HEK293 (cell line): ENCODE measurements at regions not wholly inside any gene's neighbourhood (a gene's known extent, or its start where the extent isn't known, plus 50 kb on each side); places are given as distances from the start of the nearest gene placed in this dataset.

Experiments used
- CTCF ChIA-PET: fragments of 350-600 bp; formaldehyde crosslinking; extraction: SDS; loops from one replicate; lab custom pipeline; 2021; ENCODE audit warnings: antibody characterized with exemption; lab: Yijun Ruan, JAX
- POLR2A ChIA-PET: fragments of 300-600 bp; formaldehyde crosslinking; extraction: SDS; loops from one replicate; lab custom pipeline; 2020; ENCODE audit warnings: antibody characterized with exemption, inconsistent platforms; lab: Yijun Ruan, JAX
- H3K27ac ChIP-seq: fragments of 200-500 bp; sonication (Bioruptor generic); 2 replicates; pipeline ENCODE4 v1.5.1; 2014; ENCODE audit warnings: low read depth, low read length, control low read depth, inconsistent platforms; ENCODE audit errors: extremely low read depth
- H3K36me3 ChIP-seq, 2 experiments: fragments of 200-500 bp in 1 of 2; sonication (Bioruptor generic) in 1 of 2; 1 replicate in 1 of 2; 2 replicates in 1 of 2; pipeline ENCODE4 v1.5.1; 2014 to 2017; ENCODE audit warnings: inconsistent platforms in 2 of 2, low read length in 2 of 2; ENCODE audit not compliant: control insufficient read depth in 2 of 2, insufficient read depth in 1 of 2
- H3K4me1 ChIP-seq: fragments of 200-500 bp; sonication (Bioruptor generic); 2 replicates; pipeline ENCODE4 v1.5.1; 2014; ENCODE audit warnings: mild to moderate bottlenecking, low read length, inconsistent platforms; ENCODE audit not compliant: control insufficient read depth, insufficient read depth
- H3K4me3 ChIP-seq: 2 replicates; pipeline ENCODE4 v1.5.1; 2011; ENCODE audit warnings: low read depth, mild to moderate bottlenecking, control low read depth, low read length, moderate library complexity
- H3K9me3 ChIP-seq: fragments of 200-500 bp; sonication (Bioruptor generic); 2 replicates; pipeline ENCODE4 v1.5.1; 2014; ENCODE audit warnings: low read depth, low read length, inconsistent platforms; ENCODE audit not compliant: control insufficient read depth, insufficient read depth
- CTCF ChIP-seq: fragments of 450-650 bp; formaldehyde crosslinking; IDR thresholded peaks from 2 replicates; pipeline ENCODE4 v1.5.1; 2016; ENCODE audit warnings: missing biosample characterization, missing genetic modification characterization
- ELK4 ChIP-seq: IDR thresholded peaks from 2 replicates; pipeline ENCODE4 v1.6.1; 2011; ENCODE audit warnings: mild to moderate bottlenecking, low read depth, low read length, borderline replicate concordance
- GLIS2 ChIP-seq: fragments of 450-650 bp; formaldehyde crosslinking; IDR thresholded peaks from 2 replicates; pipeline ENCODE4 v1.5.1; 2016; ENCODE audit warnings: missing biosample characterization, missing genetic modification characterization
- HOXD13 ChIP-seq: sonication (generic); formaldehyde crosslinking; IDR thresholded peaks from 2 replicates; pipeline ENCODE4 v1.8.0; 2022; ENCODE audit warnings: missing genetic modification reagents, borderline replicate concordance
- IKZF3 ChIP-seq: fragments of 450-650 bp; IDR thresholded peaks from 2 replicates; pipeline ENCODE4 v1.5.0; 2018; ENCODE audit warnings: missing biosample characterization, mild to moderate bottlenecking, missing genetic modification characterization, moderate library complexity
- KLF1 ChIP-seq: fragments of 450-650 bp; formaldehyde crosslinking; IDR thresholded peaks from 2 replicates; pipeline ENCODE4 v1.5.1; 2016; ENCODE audit warnings: missing biosample characterization, missing genetic modification characterization
- PRDM6 ChIP-seq: fragments of 450-650 bp; formaldehyde crosslinking; IDR thresholded peaks from 2 replicates; pipeline ENCODE4 v1.5.1; 2017; ENCODE audit warnings: missing biosample characterization, missing genetic modification characterization
- ZBTB20 ChIP-seq: fragments of 450-650 bp; formaldehyde crosslinking; IDR thresholded peaks from 2 replicates; pipeline ENCODE4 v1.5.1; 2016; ENCODE audit warnings: missing biosample characterization, missing genetic modification characterization
- ZFP37 ChIP-seq: fragments of 450-650 bp; formaldehyde crosslinking; IDR thresholded peaks from 2 replicates; pipeline ENCODE4 v1.5.1; 2016; ENCODE audit warnings: missing biosample characterization, missing genetic modification characterization
- ZNF132 ChIP-seq: fragments of 450-650 bp; formaldehyde crosslinking; IDR thresholded peaks from 2 replicates; pipeline ENCODE4 v1.5.1; 2017; ENCODE audit warnings: missing biosample characterization, missing genetic modification characterization, borderline replicate concordance
- ZNF133 ChIP-seq: fragments of 450-650 bp; formaldehyde crosslinking; IDR thresholded peaks from 2 replicates; pipeline ENCODE4 v1.5.1; 2016; ENCODE audit warnings: missing biosample characterization, missing genetic modification characterization
- ZNF148 ChIP-seq: fragments of 450-650 bp; formaldehyde crosslinking; IDR thresholded peaks from 2 replicates; pipeline ENCODE4 v1.5.0; 2017; ENCODE audit warnings: missing biosample characterization, missing genetic modification characterization, borderline replicate concordance
- ZNF292 ChIP-seq: fragments of 450-650 bp; formaldehyde crosslinking; IDR thresholded peaks from 2 replicates; pipeline ENCODE4 v1.5.1; 2016; ENCODE audit warnings: low read depth, missing biosample characterization, missing genetic modification characterization, borderline replicate concordance
- ZNF324 ChIP-seq: fragments of 450-650 bp; formaldehyde crosslinking; IDR thresholded peaks from 2 replicates; pipeline ENCODE4 v1.5.1; 2016; ENCODE audit warnings: missing biosample characterization, missing genetic modification characterization
- ZNF335 ChIP-seq: fragments of 450-650 bp; formaldehyde crosslinking; conservative IDR thresholded peaks from 2 replicates; pipeline ENCODE4 v1.5.1; 2016; ENCODE audit warnings: missing biosample characterization, missing genetic modification characterization
- ZNF366 ChIP-seq: fragments of 450-650 bp; formaldehyde crosslinking; conservative IDR thresholded peaks from 2 replicates; pipeline ENCODE4 v1.5.1; 2016; ENCODE audit warnings: missing biosample characterization, missing genetic modification characterization
- ZNF394 ChIP-seq: fragments of 450-650 bp; formaldehyde crosslinking; IDR thresholded peaks from 2 replicates; pipeline ENCODE4 v1.5.1; 2016; ENCODE audit warnings: missing biosample characterization, missing genetic modification characterization, mild to moderate bottlenecking, moderate library complexity, borderline replicate concordance
- ZNF416 ChIP-seq: fragments of 450-650 bp; formaldehyde crosslinking; IDR thresholded peaks from 2 replicates; pipeline ENCODE4 v1.5.1; 2016; ENCODE audit warnings: missing biosample characterization, missing genetic modification characterization
- ZNF433 ChIP-seq: fragments of 450-650 bp; formaldehyde crosslinking; IDR thresholded peaks from 2 replicates; pipeline ENCODE4 v1.5.1; 2016; ENCODE audit warnings: missing biosample characterization, missing genetic modification characterization, low read depth
- ZNF521 ChIP-seq: fragments of 450-650 bp; formaldehyde crosslinking; IDR thresholded peaks from 2 replicates; pipeline ENCODE4 v1.5.1; 2017; ENCODE audit warnings: missing biosample characterization, mild to moderate bottlenecking, missing genetic modification characterization
- ZNF549 ChIP-seq: fragments of 450-650 bp; IDR thresholded peaks from 2 replicates; pipeline ENCODE4 v1.5.1; 2018; ENCODE audit warnings: missing biosample characterization, missing genetic modification characterization, mild to moderate bottlenecking, inconsistent platforms, moderate library complexity
- ZNF626 ChIP-seq: fragments of 450-650 bp; sonication (Bioruptor Pico); formaldehyde crosslinking; IDR thresholded peaks from 2 replicates; pipeline ENCODE4 v1.5.1; 2018; ENCODE audit warnings: missing biosample characterization, missing genetic modification characterization, inconsistent platforms
- ZNF645 ChIP-seq: fragments of 450-650 bp; formaldehyde crosslinking; IDR thresholded peaks from 2 replicates; pipeline ENCODE4; 2016; ENCODE audit warnings: missing biosample characterization, missing genetic modification characterization
- ZNF792 ChIP-seq: fragments of 450-650 bp; formaldehyde crosslinking; IDR thresholded peaks from 2 replicates; pipeline ENCODE4 v1.5.1; 2016; ENCODE audit warnings: missing biosample characterization, missing genetic modification characterization
- ZSCAN16 ChIP-seq: fragments of 450-650 bp; formaldehyde crosslinking; IDR thresholded peaks from 2 replicates; pipeline ENCODE4 v1.5.1; 2016; ENCODE audit warnings: missing biosample characterization, missing genetic modification characterization

- TF ChIP-seq PRDM6 (tag by site-specific recombination) (peak; percentile 35; the same call in 1 of the 2 replicates), ZNF433 (tag by site-specific recombination) (no peak), KLF1 (0 out of 2 replicates have a peak, but pooled peaks have one; percentile 43), ZNF366 (tag by site-specific recombination) (no peak), ELK4 (no peak), ZNF132 (tag by site-specific recombination) (no peak), ZFP37 (no peak), IKZF3 (no peak)
These were observed 370.3 kb upstream of the NOCT start (continued) for GRCh38 chr4:138645289-138645688.

- Histone ChIP-seq H3K4me1 (no peaks in the 10 kb centered on the region), H3K36me3 (no peaks in the 10 kb centered on the region), H3K27ac (no peak overlapping the region), H3K4me3 (no peak overlapping the region)
- POLR2A ChIA-PET = no interaction called here
- CTCF ChIA-PET = no interaction called here
- TF ChIP-seq CTCF (no peak), ZNF521 (no peak), HOXD13 (CRISPR knock-in tag) (no peak), ZNF626 (no peak), ZBTB20 (tag by site-specific recombination) (no peak)
- TF ChIP-seq, all 188 proteins: peak for 0
- no peaks in the 10 kb centered on the region for H3K9me3 ChIP-seq
These were observed 371.3 kb upstream of the NOCT start for GRCh38 chr4:138644322-138644721.

- ChIA-PET POLR2A (no interaction called here), CTCF (no interaction called here)
- H3K4me1 ChIP-seq = no peaks in the 10 kb centered on the region
- H3K9me3 ChIP-seq = no peaks in the 10 kb centered on the region
- no peaks in the 10 kb centered on the region for H3K36me3 ChIP-seq
- no peak overlapping the region for H3K4me3 ChIP-seq
- no peak overlapping the region for H3K27ac ChIP-seq
- no peak for TF ChIP-seq ZNF416 (tag by site-specific recombination)
- no peak for TF ChIP-seq ZNF335 (tag by site-specific recombination)
- TF ChIP-seq ZNF549 (tag by site-specific recombination) = no peak
- no peak for TF ChIP-seq ZNF133 (tag by site-specific recombination)
- TF ChIP-seq ZNF521 = no peak
- no peak for TF ChIP-seq GLIS2 (tag by site-specific recombination)
- TF ChIP-seq ZNF292 = no peak
- no peak for TF ChIP-seq ZNF645 (tag by site-specific recombination)
- TF ChIP-seq ZNF792 (tag by site-specific recombination) = no peak
- no peak for TF ChIP-seq ZNF148 (tag by site-specific recombination)
- no peak for TF ChIP-seq HOXD13 (CRISPR knock-in tag)
- TF ChIP-seq ZSCAN16 (tag by site-specific recombination) = no peak
- TF ChIP-seq ZNF394 (tag by site-specific recombination) = no peak
- no peak for TF ChIP-seq ZNF324 (tag by site-specific recombination)
These were observed 371.8 kb upstream of the NOCT start for GRCh38 chr4:138643827-138644226.
